Neural cell (in vitro differentiated cells): ENCODE measurements at regions not wholly inside any gene's neighbourhood (a gene's known extent, or its start where the extent isn't known, plus 50 kb on each side); places are given as distances from the start of the nearest gene placed in this dataset.

ENCODE experiments used
- H2AFZ ChIP-seq: fragments of 200-600, 300-800 bp; sonication (generic), shearing (Covaris generic); 2 replicates; pipeline ENCODE4 v1.6.0; 2014; ENCODE audit warnings: low read depth, mild to moderate bottlenecking, antibody characterized with exemption, low read length, moderate library complexity
- H3F3A ChIP-seq: fragments of 200-600 bp; shearing (Covaris generic); 2 replicates; pipeline ENCODE4 v1.6.1; 2016; ENCODE audit warnings: mild to moderate bottlenecking, moderate library complexity, mixed read lengths, antibody characterized with exemption, low read length; ENCODE audit not compliant: insufficient read depth, poor library complexity, severe bottlenecking
- H3K27ac ChIP-seq: fragments of 200-600, 300-800 bp; sonication (generic), shearing (Covaris generic); 2 replicates; pipeline ENCODE4 v1.5.1; 2014; ENCODE audit warnings: mild to moderate bottlenecking, low read length, moderate library complexity
- H3K27me3 ChIP-seq: fragments of 300-800, 200-600 bp; sonication (generic), shearing (Covaris generic); 2 replicates; pipeline ENCODE4 v1.6.0; 2014; ENCODE audit warnings: mild to moderate bottlenecking, low read depth, low read length, moderate library complexity; ENCODE audit not compliant: insufficient read depth
- H3K36me3 ChIP-seq: fragments of 300-800, 200-600 bp; sonication (generic), shearing (Covaris generic); 2 replicates; pipeline ENCODE4 v1.5.1; 2014; ENCODE audit warnings: mild to moderate bottlenecking, antibody characterized with exemption, low read length, moderate library complexity; ENCODE audit not compliant: insufficient read depth
- H3K4me2 ChIP-seq: fragments of 300-800, 200-600 bp; sonication (generic), shearing (Covaris generic); 2 replicates; pipeline ENCODE4 v1.6.0; 2014; ENCODE audit warnings: mild to moderate bottlenecking, low read length
- H3K4me3 ChIP-seq: fragments of 300-800, 200-600 bp; sonication (generic), shearing (Covaris generic); 2 replicates; pipeline ENCODE4 v1.5.1; 2014; ENCODE audit warnings: mild to moderate bottlenecking, low read length, moderate library complexity
- H3K79me2 ChIP-seq: fragments of 200-600 bp; shearing (Covaris generic); replicated peaks from 2 replicates; pipeline ENCODE4 v1.6.0; 2014; ENCODE audit warnings: mild to moderate bottlenecking, low read length, moderate library complexity; ENCODE audit not compliant: insufficient read depth
- H3K9ac ChIP-seq: fragments of 300-800, 200-600 bp; sonication (generic), shearing (Covaris generic); 2 replicates; pipeline ENCODE4 v1.6.1; 2016; ENCODE audit warnings: mild to moderate bottlenecking, low read length, mixed read lengths
- H3K9me2 ChIP-seq: fragments of 200-600 bp; shearing (Covaris generic); 2 replicates; pipeline ENCODE4 v1.6.1; 2016; ENCODE audit warnings: mild to moderate bottlenecking, low read length, mixed read lengths; ENCODE audit not compliant: insufficient read depth
- H3K9me3 ChIP-seq: fragments of 200-600, 300-800 bp; sonication (generic), shearing (Covaris generic); 2 replicates; pipeline ENCODE4 v1.6.1; 2016; ENCODE audit warnings: mild to moderate bottlenecking, mixed run types, low read length, moderate library complexity, mixed read lengths
- H4K20me1 ChIP-seq: fragments of 200-600 bp; shearing (Covaris generic); 2 replicates; pipeline ENCODE4 v1.6.1; 2016; ENCODE audit warnings: mild to moderate bottlenecking, mixed run types; ENCODE audit not compliant: insufficient read depth
- EP300 ChIP-seq: fragments of 450-650 bp; conservative IDR thresholded peaks from 2 replicates; pipeline ENCODE4 v1.6.1; 2014; ENCODE audit warnings: antibody characterized with exemption, mild to moderate bottlenecking, moderate library complexity; ENCODE audit not compliant: poor library complexity, severe bottlenecking
- EZH2 ChIP-seq: fragments of 200-600, 300-800 bp; shearing (Covaris generic), sonication (generic); IDR thresholded peaks from 2 replicates; pipeline ENCODE4 v1.6.1; 2014; ENCODE audit warnings: antibody characterized with exemption, low read length, borderline replicate concordance, mild to moderate bottlenecking; ENCODE audit not compliant: insufficient read depth, poor library complexity, severe bottlenecking
- MXI1 ChIP-seq: fragments of 450-650 bp; conservative IDR thresholded peaks from 2 replicates; pipeline ENCODE4 v1.6.1; 2014; ENCODE audit warnings: antibody characterized with exemption, mild to moderate bottlenecking; ENCODE audit not compliant: poor library complexity, severe bottlenecking
- POLR2AphosphoS5 ChIP-seq: IDR thresholded peaks from 2 replicates; pipeline ENCODE4 v1.6.1; 2012
- RAD21 ChIP-seq: fragments of 450-650 bp; conservative IDR thresholded peaks from 2 replicates; pipeline ENCODE4 v1.6.1; 2014; ENCODE audit warnings: antibody characterized with exemption, mild to moderate bottlenecking, moderate library complexity
- SMC3 ChIP-seq: fragments of 450-650 bp; conservative IDR thresholded peaks from 2 replicates; pipeline ENCODE4 v1.6.1; 2014; ENCODE audit warnings: antibody characterized with exemption, mild to moderate bottlenecking, moderate library complexity; ENCODE audit not compliant: poor library complexity
- TAF1 ChIP-seq: IDR thresholded peaks from 2 replicates; pipeline ENCODE4 v1.6.1; 2012; ENCODE audit warnings: low read depth
- TF ChIP-seq, protein P1 (sequence below): IDR thresholded peaks from 2 replicates; pipeline ENCODE4 v1.6.1; 2012; ENCODE audit warnings: borderline replicate concordance
- TF ChIP-seq, protein P2 (sequence below): fragments of 450-650 bp; IDR thresholded peaks from 2 replicates; pipeline ENCODE4 v1.5.1; 2014; ENCODE audit warnings: antibody characterized with exemption, mild to moderate bottlenecking, moderate library complexity; ENCODE audit not compliant: poor library complexity, severe bottlenecking

GRCh38 chr14:42994051-42994736 is 1387.5 kb downstream of the LRFN5 start:
- Histone ChIP-seq H2AFZ (no peak overlapping the region), H3K9ac (no peak overlapping the region), H3K79me2 (no peaks in the 10 kb centered on the region), H3F3A (no peaks in the 10 kb centered on the region), H3K27me3 (no peaks in the 10 kb centered on the region), H3K9me3 (no peaks in the 10 kb centered on the region), H4K20me1 (no peaks in the 10 kb centered on the region), H3K27ac (no peak overlapping the region), H3K4me3 (no peak overlapping the region), H3K9me2 (no peaks in the 10 kb centered on the region), H3K36me3 (no peaks in the 10 kb centered on the region), H3K4me2 (no peak overlapping the region)
- no peak for TF ChIP-seq SMC3

- TF ChIP-seq, protein P1, sequence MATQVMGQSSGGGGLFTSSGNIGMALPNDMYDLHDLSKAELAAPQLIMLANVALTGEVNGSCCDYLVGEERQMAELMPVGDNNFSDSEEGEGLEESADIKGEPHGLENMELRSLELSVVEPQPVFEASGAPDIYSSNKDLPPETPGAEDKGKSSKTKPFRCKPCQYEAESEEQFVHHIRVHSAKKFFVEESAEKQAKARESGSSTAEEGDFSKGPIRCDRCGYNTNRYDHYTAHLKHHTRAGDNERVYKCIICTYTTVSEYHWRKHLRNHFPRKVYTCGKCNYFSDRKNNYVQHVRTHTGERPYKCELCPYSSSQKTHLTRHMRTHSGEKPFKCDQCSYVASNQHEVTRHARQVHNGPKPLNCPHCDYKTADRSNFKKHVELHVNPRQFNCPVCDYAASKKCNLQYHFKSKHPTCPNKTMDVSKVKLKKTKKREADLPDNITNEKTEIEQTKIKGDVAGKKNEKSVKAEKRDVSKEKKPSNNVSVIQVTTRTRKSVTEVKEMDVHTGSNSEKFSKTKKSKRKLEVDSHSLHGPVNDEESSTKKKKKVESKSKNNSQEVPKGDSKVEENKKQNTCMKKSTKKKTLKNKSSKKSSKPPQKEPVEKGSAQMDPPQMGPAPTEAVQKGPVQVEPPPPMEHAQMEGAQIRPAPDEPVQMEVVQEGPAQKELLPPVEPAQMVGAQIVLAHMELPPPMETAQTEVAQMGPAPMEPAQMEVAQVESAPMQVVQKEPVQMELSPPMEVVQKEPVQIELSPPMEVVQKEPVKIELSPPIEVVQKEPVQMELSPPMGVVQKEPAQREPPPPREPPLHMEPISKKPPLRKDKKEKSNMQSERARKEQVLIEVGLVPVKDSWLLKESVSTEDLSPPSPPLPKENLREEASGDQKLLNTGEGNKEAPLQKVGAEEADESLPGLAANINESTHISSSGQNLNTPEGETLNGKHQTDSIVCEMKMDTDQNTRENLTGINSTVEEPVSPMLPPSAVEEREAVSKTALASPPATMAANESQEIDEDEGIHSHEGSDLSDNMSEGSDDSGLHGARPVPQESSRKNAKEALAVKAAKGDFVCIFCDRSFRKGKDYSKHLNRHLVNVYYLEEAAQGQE: no peak
- TF ChIP-seq EP300 (no peak), MXI1 (no peak), SMC3 (no peak), POLR2AphosphoS5 (no peak), EZH2 (no peak), TAF1 (no peak), RAD21 (no peak)
- TF ChIP-seq, protein P2, sequence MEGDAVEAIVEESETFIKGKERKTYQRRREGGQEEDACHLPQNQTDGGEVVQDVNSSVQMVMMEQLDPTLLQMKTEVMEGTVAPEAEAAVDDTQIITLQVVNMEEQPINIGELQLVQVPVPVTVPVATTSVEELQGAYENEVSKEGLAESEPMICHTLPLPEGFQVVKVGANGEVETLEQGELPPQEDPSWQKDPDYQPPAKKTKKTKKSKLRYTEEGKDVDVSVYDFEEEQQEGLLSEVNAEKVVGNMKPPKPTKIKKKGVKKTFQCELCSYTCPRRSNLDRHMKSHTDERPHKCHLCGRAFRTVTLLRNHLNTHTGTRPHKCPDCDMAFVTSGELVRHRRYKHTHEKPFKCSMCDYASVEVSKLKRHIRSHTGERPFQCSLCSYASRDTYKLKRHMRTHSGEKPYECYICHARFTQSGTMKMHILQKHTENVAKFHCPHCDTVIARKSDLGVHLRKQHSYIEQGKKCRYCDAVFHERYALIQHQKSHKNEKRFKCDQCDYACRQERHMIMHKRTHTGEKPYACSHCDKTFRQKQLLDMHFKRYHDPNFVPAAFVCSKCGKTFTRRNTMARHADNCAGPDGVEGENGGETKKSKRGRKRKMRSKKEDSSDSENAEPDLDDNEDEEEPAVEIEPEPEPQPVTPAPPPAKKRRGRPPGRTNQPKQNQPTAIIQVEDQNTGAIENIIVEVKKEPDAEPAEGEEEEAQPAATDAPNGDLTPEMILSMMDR: no peak
- no peaks in the 10 kb centered on the region for H3F3A ChIP-seq
- H3K9ac ChIP-seq: no peak overlapping the region
- no peak overlapping the region for H3K4me3 ChIP-seq
- H4K20me1 ChIP-seq: no peaks in the 10 kb centered on the region
- H3K79me2 ChIP-seq: no peaks in the 10 kb centered on the region
- H3K27ac ChIP-seq: no peak overlapping the region
- no peak overlapping the region for H2AFZ ChIP-seq
- H3K9me2 ChIP-seq: no peaks in the 10 kb centered on the region
- H3K4me2 ChIP-seq: no peak overlapping the region
- no peaks in the 10 kb centered on the region for H3K9me3 ChIP-seq
- no peaks in the 10 kb centered on the region for H3K27me3 ChIP-seq
- no peaks in the 10 kb centered on the region for H3K36me3 ChIP-seq
Observed at GRCh38 chr14:42992930-42993329, 1386.3 kb downstream of the LRFN5 start.
